ENCODE measurements at regions not wholly inside any gene's neighbourhood (a gene's known extent, or its start where the extent isn't known, plus 50 kb on each side); places are given as distances from the start of the nearest gene placed in this dataset.

- TF ChIP-seq HDGF (IDR thresholded peaks at IDR 0.05; ENCODE audit: borderline replicate concordance) (no peak), LEF1 (IDR thresholded peaks at IDR 0.05; ENCODE audit: borderline replicate concordance) (no peak), BHLHE40 (IDR thresholded peaks at IDR 0.05; ENCODE audit: borderline replicate concordance) (no peak), SP1 (IDR thresholded peaks at IDR 0.05) (no peak), SUZ12 (IDR thresholded peaks at IDR 0.05) (no peak), ELF4 (IDR thresholded peaks at IDR 0.05) (no peak), FOXK2 (IDR thresholded peaks at IDR 0.05) (no peak), FOXA1 (IDR thresholded peaks at IDR 0.05) (no peak)
Observed at GRCh38 chr13:111872475-111873150, 194.3 kb upstream of the SOX1 start.

Data from HEK293T (cell line).